GOT3 (cell line): ENCODE measurements at regions not wholly inside any gene's neighbourhood (a gene's known extent, or its start where the extent isn't known, plus 50 kb on each side); places are given as distances from the start of the nearest gene placed in this dataset.

Experiments
- DNase-seq: peaks from one replicate; lab custom pipeline; 2025; ENCODE audit warnings: mixed read lengths; lab: John Stamatoyannopoulos, UW

DNA sequence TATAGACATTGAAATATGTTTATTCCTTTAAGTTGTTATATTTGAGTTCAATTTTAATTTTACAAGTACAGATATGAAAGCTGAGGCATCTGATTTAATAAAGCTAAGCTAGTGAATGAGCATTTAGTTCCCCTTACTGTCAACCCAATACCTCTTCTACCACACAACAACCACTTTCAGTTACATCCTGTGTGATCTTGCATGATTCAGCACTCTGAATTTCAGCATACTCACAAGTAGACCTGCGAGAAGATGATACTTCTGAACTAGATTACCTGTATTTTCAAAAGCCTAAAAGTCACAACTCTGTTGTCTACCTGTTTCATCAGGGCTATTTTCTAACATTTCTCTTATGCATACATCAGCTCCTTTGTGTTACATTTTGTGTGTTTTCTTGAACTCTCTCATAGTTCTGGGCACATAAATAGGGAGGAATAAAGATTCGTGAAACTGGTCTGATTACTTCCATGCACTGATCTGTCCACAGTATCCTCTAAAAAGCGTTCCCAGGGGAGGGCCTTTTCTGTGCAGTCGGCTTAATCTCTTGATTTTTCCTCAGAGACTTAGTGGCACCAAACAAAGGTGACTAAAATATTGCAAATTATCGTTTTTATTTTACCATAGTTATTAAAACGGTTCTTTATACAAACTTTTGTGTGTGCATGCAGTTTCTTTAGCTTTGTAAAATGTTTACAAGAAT is 2025.5 kb upstream of the NUDT12 start:
- DNase-seq, result no peak

DNA sequence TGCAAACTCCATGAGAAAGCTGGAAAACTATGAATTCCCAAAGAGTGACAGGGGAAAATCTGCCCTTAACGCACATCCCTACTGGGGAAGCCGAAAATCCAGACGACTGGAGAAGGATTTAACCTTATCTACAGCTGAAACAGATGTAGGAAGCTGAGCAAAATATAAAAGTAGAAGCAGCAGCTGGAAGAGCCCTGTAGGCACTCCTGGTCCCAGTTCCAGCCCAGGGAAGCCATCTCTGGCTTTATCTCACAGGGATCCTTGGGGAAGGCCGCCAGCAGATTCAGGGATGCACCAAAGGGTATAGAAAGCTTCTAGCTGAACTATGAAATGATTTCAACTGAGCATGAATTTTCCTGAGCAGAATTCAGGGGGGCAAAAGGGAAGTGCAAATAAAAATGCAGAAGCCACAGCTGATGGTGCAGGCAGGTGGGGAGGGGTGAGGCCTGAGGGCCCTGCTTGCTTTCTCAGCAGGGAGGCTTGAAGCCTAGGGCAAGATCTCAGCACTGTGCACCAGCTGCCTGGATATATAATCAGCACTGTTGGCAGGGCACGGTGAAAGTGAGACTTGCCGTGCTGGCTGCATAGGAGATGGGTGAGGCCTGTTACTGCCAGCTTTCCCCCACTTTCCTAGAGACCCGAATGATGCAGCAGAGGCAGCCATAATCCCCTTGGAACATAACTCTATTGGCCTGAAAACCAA is 2019.5 kb upstream of the NUDT12 start:
- no peak for DNase-seq

DNA sequence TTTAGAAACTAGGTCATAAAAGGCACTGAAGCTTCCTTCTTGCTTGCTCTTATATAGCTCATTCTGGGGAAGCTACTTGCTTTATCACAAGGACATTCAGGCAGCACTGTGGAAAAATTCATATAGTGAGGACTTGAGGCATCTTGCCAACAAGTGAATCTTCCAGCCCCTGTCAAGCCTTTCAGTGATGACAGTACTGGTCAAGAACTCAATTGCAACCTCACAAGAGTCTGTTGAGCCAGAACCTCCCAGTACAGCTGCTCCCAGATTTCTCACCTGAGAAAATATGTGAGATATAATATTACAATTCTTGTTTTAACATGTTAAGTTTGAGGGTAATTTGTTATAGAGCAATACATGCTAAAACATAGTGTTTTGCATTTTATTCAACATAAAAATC is 2011.0 kb upstream of the NUDT12 start:
- no peak for DNase-seq

DNA sequence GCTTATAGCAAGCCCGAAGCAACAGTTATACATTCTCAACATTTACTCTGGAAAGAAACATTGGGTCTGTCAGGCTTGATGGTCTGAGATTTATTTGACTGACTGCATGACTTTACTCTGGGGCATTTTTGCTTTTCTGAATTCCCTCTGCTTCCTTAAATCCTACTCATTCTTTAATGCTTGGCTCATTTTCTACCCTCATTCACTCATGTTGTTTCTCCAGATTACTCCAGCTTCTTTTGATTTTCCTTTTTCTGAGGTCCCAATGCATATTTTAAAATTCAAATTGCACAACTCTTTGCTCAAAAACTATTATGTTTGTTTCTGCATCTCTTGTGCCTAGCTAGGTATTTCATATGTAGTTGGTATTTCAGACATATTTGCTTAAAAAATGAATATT is 2002.9 kb upstream of the NUDT12 start:
- DNase-seq, result no peak

- no peak for DNase-seq
Observed at GRCh38 chr5:105563842-105564241, 2001.3 kb upstream of the NUDT12 start.

DNA sequence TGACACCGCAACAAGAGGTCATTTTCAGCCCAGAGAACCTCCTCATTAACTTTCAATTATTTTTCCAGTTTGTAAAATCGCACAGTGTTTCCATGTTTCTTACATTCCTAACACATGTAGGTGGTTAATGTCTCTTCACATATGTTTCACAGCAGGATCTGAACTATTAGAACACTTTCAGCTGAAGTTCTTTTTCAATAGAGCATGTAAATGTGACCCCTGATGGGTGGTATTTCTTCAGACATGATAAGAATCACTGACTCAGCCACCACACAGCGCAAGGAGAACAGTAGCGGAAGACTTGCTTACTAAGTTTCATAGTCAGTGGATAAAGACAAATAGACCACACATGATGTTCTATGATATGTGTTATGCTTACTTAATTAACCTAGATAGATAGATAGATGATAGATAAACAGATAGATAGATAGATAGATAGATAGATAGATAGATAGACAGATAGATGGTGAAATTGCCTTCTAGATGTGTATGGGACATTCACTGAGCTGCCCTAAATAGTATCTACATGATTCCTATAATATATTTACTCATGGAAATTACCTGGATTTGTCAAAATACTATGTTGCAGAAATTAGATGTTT is 1992.1 kb upstream of the NUDT12 start:
- no peak for DNase-seq

GRCh38 chr5:105544300-105544699 is 1981.7 kb upstream of the NUDT12 start:
- no peak for DNase-seq

DNA sequence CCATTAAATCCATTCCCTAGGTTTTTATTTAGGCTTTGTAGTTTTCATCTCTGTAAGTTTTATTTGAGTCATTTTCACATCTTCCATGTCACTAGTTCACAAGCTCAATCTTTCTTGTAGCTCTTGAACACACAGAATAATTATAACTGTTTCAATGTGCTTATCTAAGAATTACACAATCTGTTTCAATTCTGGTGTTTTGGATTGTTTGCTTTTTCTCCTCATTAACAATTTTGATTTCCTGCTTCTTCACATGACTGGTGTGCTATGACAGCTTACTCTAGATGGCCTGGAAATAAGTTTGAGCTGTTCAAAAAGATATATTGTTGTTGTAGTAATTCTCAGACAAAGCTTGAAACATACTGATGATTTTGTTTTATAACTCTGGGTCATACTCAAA is 1974.1 kb upstream of the NUDT12 start:
- DNase-seq, result no peak

DNA sequence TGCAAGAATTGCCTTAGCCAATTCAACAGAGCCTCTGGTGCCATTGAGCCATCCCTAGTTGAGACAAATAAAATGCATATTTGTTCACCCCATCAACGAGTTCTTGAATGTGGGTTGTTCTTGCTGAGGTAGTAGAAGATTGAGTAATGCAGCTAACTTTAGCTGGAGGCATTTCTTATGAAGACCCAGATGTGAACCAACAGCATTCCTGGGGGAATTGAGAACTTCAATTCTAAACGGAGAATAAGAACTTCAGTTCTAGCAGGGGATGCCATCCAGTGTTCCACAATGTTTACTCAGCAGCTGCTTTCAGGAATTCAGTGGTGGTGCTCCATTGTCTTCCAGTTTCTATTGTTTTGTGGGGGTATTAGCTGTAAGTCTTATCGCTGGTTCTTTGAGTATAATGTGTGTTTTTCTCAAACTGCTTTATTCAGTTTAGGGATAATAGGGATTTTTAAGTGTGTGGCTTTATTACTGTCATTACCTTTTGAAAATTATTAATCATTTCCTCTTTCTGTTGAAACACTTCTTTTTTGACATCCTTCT is 1968.2 kb upstream of the NUDT12 start:
- no peak for DNase-seq

DNA sequence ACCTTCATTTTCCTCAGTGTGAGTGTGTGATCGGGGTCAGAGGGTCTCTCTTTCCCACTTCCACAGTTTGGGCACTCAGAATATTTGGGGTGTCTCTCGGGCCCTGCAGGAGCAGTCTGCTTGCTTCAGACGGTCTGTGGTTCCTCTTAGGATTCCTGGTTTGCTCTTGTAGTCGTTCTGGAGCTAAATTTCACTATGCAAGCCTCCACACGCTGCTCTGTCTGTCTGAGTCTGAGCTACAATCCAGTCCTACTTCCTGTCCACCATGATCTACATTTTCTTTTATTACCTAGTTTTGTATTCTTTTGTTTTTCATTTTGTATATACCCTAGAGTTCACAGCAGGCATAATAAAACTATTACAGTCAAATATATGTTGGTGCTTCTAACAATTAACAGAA is 1967.3 kb upstream of the NUDT12 start:
- DNase-seq, result no peak

DNA sequence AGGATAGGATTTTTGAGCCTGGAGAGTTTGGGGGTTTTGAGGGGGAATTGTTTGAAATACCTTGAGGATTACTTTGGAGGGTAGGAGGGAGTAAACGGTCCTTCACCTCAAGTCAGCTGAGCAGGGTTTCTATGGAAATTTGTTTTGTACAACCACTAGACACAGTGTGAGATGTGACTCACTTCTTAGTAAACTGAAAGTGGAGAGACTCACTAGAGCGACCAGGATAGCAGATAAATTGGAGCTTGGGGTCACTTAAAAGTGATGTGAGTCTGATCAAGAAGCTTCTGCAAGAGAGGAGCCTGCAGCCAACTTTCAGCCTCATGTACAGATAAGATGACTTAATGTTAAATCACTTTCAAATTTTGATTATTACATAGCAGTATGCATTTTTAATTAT is 1945.9 kb upstream of the NUDT12 start:
- DNase-seq, result no peak

- DNase-seq, result no peak
Observed at GRCh38 chr5:105506692-105507277, 1944.2 kb upstream of the NUDT12 start.

DNA sequence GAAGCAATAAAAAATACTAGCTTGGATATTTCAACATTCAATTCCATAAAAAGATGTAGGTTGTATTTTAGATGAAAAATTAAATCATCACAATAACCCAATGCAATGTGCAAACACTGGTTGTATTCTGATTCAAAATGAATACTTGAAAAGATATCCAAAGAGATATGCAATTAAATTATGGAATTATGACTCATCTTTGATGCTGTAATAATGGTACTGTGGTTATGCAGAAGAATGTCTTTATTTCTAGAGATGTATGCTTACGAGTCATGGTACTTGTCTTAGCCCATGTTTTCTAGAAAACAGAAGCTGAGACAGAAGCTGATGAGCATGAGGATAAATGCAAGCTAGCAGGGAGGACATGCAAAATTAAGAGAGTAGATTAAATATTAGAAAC is 1941.4 kb upstream of the NUDT12 start:
- no peak for DNase-seq

DNA sequence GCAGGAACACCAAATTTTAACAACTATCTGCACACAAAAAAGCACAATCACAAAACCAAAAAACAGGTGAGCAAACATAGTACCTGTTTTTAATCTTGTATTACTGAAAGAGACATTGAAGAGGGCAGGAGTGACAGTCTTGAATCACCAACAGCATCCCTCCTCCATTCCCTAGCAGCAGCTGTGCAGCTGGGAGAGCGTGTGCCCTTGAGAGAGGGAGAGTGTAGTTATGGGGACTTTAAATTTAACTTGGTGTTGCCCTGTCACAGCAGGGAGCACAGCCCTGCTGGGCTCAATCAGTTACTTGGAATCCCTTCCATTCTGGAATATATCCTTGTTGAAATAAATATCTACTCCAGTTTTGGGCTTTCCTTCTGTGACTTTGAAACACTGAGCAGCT is 1938.7 kb upstream of the NUDT12 start:
- no peak for DNase-seq

DNA sequence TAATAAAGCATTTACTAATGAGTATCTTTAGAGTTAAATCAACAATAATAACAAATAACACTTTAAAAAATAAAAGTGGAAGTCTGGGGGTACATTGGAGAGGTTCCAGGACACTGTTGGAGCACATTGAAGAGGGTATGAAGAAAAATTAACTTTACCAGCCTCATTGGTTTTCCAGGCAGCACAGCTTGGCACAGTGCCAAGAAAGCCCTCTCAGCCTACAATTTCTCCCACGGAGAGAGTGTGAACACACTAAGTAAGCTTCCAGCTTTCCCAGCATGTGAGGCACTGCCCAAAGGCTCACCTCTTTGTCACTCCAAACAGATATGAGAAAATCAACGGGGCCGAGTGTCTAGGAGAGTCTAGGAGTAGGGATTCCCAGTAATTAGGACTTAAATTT is 1912.8 kb upstream of the NUDT12 start:
- DNase-seq, result no peak

GRCh38 chr5:105462377-105462776 is 1899.8 kb upstream of the NUDT12 start:
- no peak for DNase-seq

DNA sequence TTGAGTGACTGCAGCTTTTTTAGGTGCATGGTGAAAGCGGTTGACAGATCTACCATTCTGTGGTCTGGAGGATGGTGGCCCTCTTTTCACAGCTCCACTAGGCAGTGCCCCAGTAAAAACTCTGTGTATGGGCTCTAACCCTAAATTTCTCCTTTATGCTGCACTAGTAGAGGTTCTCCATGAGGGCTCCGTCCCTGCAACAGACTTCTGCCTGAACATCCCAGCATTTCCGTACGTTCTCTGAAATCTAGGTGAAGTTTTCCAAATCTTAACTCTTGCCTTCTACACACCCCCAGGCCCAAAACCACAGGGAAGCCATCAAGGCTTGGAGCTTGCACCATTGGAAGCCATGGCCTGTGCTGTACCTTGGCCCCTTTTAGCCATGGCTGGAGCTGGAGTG is 1898.1 kb upstream of the NUDT12 start:
- no peak for DNase-seq

GRCh38 chr5:105453216-105453807 is 1890.7 kb upstream of the NUDT12 start:
- DNase-seq, result no peak

GRCh38 chr5:105448271-105448670 is 1885.7 kb upstream of the NUDT12 start:
- no peak for DNase-seq

DNA sequence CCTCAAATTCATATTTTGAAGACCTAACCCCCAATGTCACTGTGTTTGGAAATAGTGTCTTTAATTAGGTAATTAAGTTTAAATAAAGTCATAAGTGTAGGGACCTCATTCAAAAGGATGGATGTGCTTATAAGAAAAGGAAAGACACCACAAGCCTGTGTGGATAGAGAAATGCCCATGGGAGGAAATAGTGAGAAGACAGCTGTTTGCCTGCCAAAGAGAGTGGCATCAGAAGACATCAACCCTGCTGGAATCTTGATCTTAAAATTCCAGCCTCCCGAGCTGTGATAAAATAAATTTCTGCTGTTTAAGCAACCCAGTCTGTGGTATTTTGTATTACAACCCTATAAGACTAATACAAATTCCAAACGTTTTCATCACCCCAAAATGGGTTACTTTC is 1867.9 kb upstream of the NUDT12 start:
- no peak for DNase-seq

GRCh38 chr5:105428451-105429380 is 1866.1 kb upstream of the NUDT12 start:
- no peak for DNase-seq
